Upper lobe of left lung (tissue), 6 donors: ENCODE measurements at regions not wholly inside any gene's neighbourhood (a gene's known extent, or its start where the extent isn't known, plus 50 kb on each side); places are given as distances from the start of the nearest gene placed in this dataset.

Experiments used
- ATAC-seq, 2 donors: fragments of 200-7000 bp; cut with Tn5 transposase; one replicate each; pipeline ENCODE4 v1.9.1; 2022; ENCODE audit warnings: mild to moderate bottlenecking in 2 of 2, moderate library complexity in 2 of 2; ENCODE audit not compliant: low FRiP score in 2 of 2
- DNase-seq, 2 donors: peaks; one replicate each; pipeline ENCODE4 v3.0.0-alpha.2; 2019 to 2020
- H3K27ac ChIP-seq, 4 donors: fragments of 200-600 bp; sonication (generic); one replicate each; pipeline ENCODE4 v1.5.1; 2016 to 2019
- H3K27me3 ChIP-seq, 4 donors: fragments of 200-600 bp; sonication (generic); one replicate each; pipeline ENCODE4 v1.5.1; 2017 to 2019
- H3K36me3 ChIP-seq, 4 donors: fragments of 200-600 bp; sonication (generic); one replicate each; pipeline ENCODE4 v1.5.1; 2016 to 2019
- H3K4me1 ChIP-seq, 4 donors: fragments of 200-600 bp; sonication (generic); one replicate each; pipeline ENCODE4 v1.5.1; 2018 to 2019
- H3K4me3 ChIP-seq, 4 donors: fragments of 200-600 bp; sonication (generic); one replicate each; pipeline ENCODE4 v1.5.1; 2017 to 2019; ENCODE audit warnings: mild to moderate bottlenecking in 2 of 4, moderate library complexity in 1 of 4
- H3K9me3 ChIP-seq, 4 donors: fragments of 200-600 bp; sonication (generic); one replicate each; pipeline ENCODE4 v1.5.1; 2018 to 2019
- CTCF ChIP-seq, 6 experiments: fragments of 450-650 bp in 4 of 6; fragments of 200-600 bp in 2 of 6; sonication (generic) in 2 of 6; IDR thresholded peaks; one replicate each; pipeline ENCODE4 v1.5.1; 2016 to 2019; ENCODE audit warnings: antibody characterized with exemption in 6 of 6
- EP300 ChIP-seq, 4 donors: sonication (generic); formaldehyde crosslinking; IDR thresholded peaks; one replicate each; pipeline ENCODE4 v1.5.1; 2017; ENCODE audit warnings: antibody characterized with exemption in 4 of 4, control low read depth in 2 of 4
- POLR2A ChIP-seq, 4 donors: fragments of 450-650 bp; IDR thresholded peaks; one replicate each; pipeline ENCODE4 v1.5.1; 2016 to 2017; ENCODE audit warnings: antibody characterized with exemption in 4 of 4, mild to moderate bottlenecking in 2 of 4
- POLR2AphosphoS5 ChIP-seq, 2 donors: sonication (generic); formaldehyde crosslinking; IDR thresholded peaks; one replicate each; pipeline ENCODE4 v1.5.1; 2017; ENCODE audit warnings: antibody characterized with exemption in 2 of 2
- WGBS, 2 donors: methylation state at CpG; one replicate each; pipeline ENCODE4 v1.1.5; 2017 to 2018; 5-methylcytosine and 5-hydroxymethylcytosine counted together
- donor health status: DM: no; HTN: no; CAD: no; lungs with moderate emphysema.
- donor health status: DM: no; HTN: yes; CAD: no; lungs with severe emphysema.

GRCh38 chr13:86201477-86201876 lies 402.3 kb upstream of the SLITRK6 start:
- no peak overlapping the region for H3K27ac ChIP-seq
- ATAC-seq (no peak), DNase-seq (no peak)
- no peak overlapping the region for H3K4me3 ChIP-seq
- no peaks in the 10 kb centered on the region for H3K36me3 ChIP-seq
- 40 to 44% methylated on average over 2 of the region's 2 CpGs for WGBS, 2 donors
- H3K27me3 ChIP-seq = no peaks in the 10 kb centered on the region
- H3K4me1 ChIP-seq = no peaks in the 10 kb centered on the region
- TF ChIP-seq EP300 (IDR thresholded peaks at IDR 0.05) = no peak
- no peak for TF ChIP-seq POLR2AphosphoS5 (IDR thresholded peaks at IDR 0.05)
- no peak for TF ChIP-seq POLR2A (IDR thresholded peaks at IDR 0.05)
- no peak for TF ChIP-seq CTCF (IDR thresholded peaks at IDR 0.05)
- no peaks in the 10 kb centered on the region for H3K9me3 ChIP-seq

GRCh38 chr13:86193281-86193680 lies 394.1 kb upstream of the SLITRK6 start:
- 49 to 59% methylated on average over 1 of the region's 1 CpG for WGBS, 2 donors
- no peak for DNase-seq
- H3K36me3 ChIP-seq = no peaks in the 10 kb centered on the region
- no peaks in the 10 kb centered on the region for H3K9me3 ChIP-seq
- H3K4me3 ChIP-seq = no peak overlapping the region
- ATAC-seq = no peak
- no peak overlapping the region for H3K27ac ChIP-seq
- H3K4me1 ChIP-seq = no peaks in the 10 kb centered on the region
- H3K27me3 ChIP-seq = no peaks in the 10 kb centered on the region
- no peak for TF ChIP-seq POLR2A (IDR thresholded peaks at IDR 0.05)
- TF ChIP-seq POLR2AphosphoS5 (IDR thresholded peaks at IDR 0.05) = no peak
- TF ChIP-seq EP300 (IDR thresholded peaks at IDR 0.05) = no peak
- TF ChIP-seq CTCF (IDR thresholded peaks at IDR 0.05) = no peak

GRCh38 chr13:86188170-86188569 lies 389.0 kb upstream of the SLITRK6 start:
- Histone ChIP-seq H3K27me3 (no peaks in the 10 kb centered on the region), H3K27ac (no peak overlapping the region), H3K4me1 (no peaks in the 10 kb centered on the region), H3K9me3 (no peaks in the 10 kb centered on the region), H3K4me3 (no peak overlapping the region), H3K36me3 (no peaks in the 10 kb centered on the region)
- TF ChIP-seq EP300 (IDR thresholded peaks at IDR 0.05) (no peak), CTCF (IDR thresholded peaks at IDR 0.05) (no peak), POLR2AphosphoS5 (IDR thresholded peaks at IDR 0.05) (no peak), POLR2A (IDR thresholded peaks at IDR 0.05) (no peak)
- no peak for DNase-seq
- WGBS, 2 donors = 85 to 91% methylated on average over 4 of the region's 4 CpGs
- no peak for ATAC-seq

GRCh38 chr13:86185636-86186035 lies 386.4 kb upstream of the SLITRK6 start:
- H3K27ac ChIP-seq = no peak overlapping the region
- peaks cover 0 to 9% (median 0%) of the 10 kb centered on the region in 4 donors for H3K9me3 ChIP-seq
- H3K4me3 ChIP-seq = no peak overlapping the region
- DNase-seq (peak in 1 of 2 donors; percentile 2), ATAC-seq (no peak)
- 66 to 77% methylated on average over 5 of the region's 5 CpGs for WGBS, 2 donors
- H3K36me3 ChIP-seq = no peaks in the 10 kb centered on the region
- TF ChIP-seq POLR2AphosphoS5 (IDR thresholded peaks at IDR 0.05) (no peak), EP300 (IDR thresholded peaks at IDR 0.05) (no peak), POLR2A (IDR thresholded peaks at IDR 0.05) (no peak), CTCF (IDR thresholded peaks at IDR 0.05) (no peak)
- H3K4me1 ChIP-seq = no peaks in the 10 kb centered on the region
- no peaks in the 10 kb centered on the region for H3K27me3 ChIP-seq

- no peaks in the 10 kb centered on the region for H3K4me1 ChIP-seq
- H3K27ac ChIP-seq = no peak overlapping the region
- DNase-seq = no peak
- H3K36me3 ChIP-seq = no peaks in the 10 kb centered on the region
- no peak overlapping the region for H3K4me3 ChIP-seq
- no peaks in the 10 kb centered on the region for H3K27me3 ChIP-seq
- ATAC-seq = peak in 1 of 2 donors; percentile 51
- H3K9me3 ChIP-seq = peaks cover 0 to 9% (median 0%) of the 10 kb centered on the region in 4 donors
- TF ChIP-seq EP300 (IDR thresholded peaks at IDR 0.05) = no peak
- TF ChIP-seq POLR2AphosphoS5 (IDR thresholded peaks at IDR 0.05) = no peak
- TF ChIP-seq CTCF (IDR thresholded peaks at IDR 0.05) = no peak
- TF ChIP-seq POLR2A (IDR thresholded peaks at IDR 0.05) = no peak
- 86 to 91% methylated on average over 3 of the region's 3 CpGs for WGBS, 2 donors
These were observed 385.9 kb upstream of the SLITRK6 start for GRCh38 chr13:86185107-86185506.
